A172 (cell line): ENCODE measurements at regions not wholly inside any gene's neighbourhood (a gene's known extent, or its start where the extent isn't known, plus 50 kb on each side); places are given as distances from the start of the nearest gene placed in this dataset.

Experiments used
- DNase-seq: peaks from one replicate; pipeline ENCODE4 v3.0.0-alpha.2; 2015; ENCODE audit warnings: low spot score

- DNase-seq = no peak
These were observed 125.5 kb upstream of the KCNJ16 start for GRCh38 chr17:69949496-69949895.

- no peak for DNase-seq
These were observed 124.9 kb upstream of the KCNJ16 start for GRCh38 chr17:69949973-69950695.

- no peak for DNase-seq
These were observed 124.2 kb upstream of the KCNJ16 start for GRCh38 chr17:69950701-69951418.

GRCh38 chr17:69954241-69954925 lies 120.6 kb upstream of the KCNJ16 start:
- no peak for DNase-seq

GRCh38 chr17:69958063-69958462 lies 117.0 kb upstream of the KCNJ16 start:
- no peak for DNase-seq

- DNase-seq = no peak
These were observed 115.7 kb upstream of the KCNJ16 start for GRCh38 chr17:69959283-69959682.

- DNase-seq = no peak
These were observed 114.3 kb upstream of the KCNJ16 start for GRCh38 chr17:69960755-69961154.

GRCh38 chr17:69961501-69962145 lies 113.4 kb upstream of the KCNJ16 start:
- DNase-seq = no peak

- DNase-seq = no peak
These were observed 112.5 kb upstream of the KCNJ16 start for GRCh38 chr17:69962436-69962995.

- DNase-seq = peak; percentile 11
These were observed 107.1 kb upstream of the KCNJ16 start for GRCh38 chr17:69967910-69968411.

GRCh38 chr17:69969897-69970296 lies 105.1 kb upstream of the KCNJ16 start:
- no peak for DNase-seq

- no peak for DNase-seq
These were observed 102.8 kb upstream of the KCNJ16 start for GRCh38 chr17:69972251-69972650.

GRCh38 chr17:69975808-69976207 lies 99.2 kb upstream of the KCNJ16 start:
- no peak for DNase-seq

GRCh38 chr17:69978056-69978646 lies 96.9 kb upstream of the KCNJ16 start:
- no peak for DNase-seq

- DNase-seq = no peak
These were observed 93.6 kb upstream of the KCNJ16 start for GRCh38 chr17:69981441-69981840.

GRCh38 chr17:69995476-69995875 lies 79.5 kb upstream of the KCNJ16 start:
- no peak for DNase-seq

GRCh38 chr17:69997332-69997731 lies 77.7 kb upstream of the KCNJ16 start:
- DNase-seq = no peak

- no peak for DNase-seq
These were observed 75.8 kb upstream of the KCNJ16 start for GRCh38 chr17:69999253-69999652.

GRCh38 chr17:70006159-70006558 lies 68.9 kb upstream of the KCNJ16 start:
- no peak for DNase-seq

GRCh38 chr17:70011750-70012149 lies 63.3 kb upstream of the KCNJ16 start:
- DNase-seq = no peak

GRCh38 chr17:70013911-70014310 lies 61.1 kb upstream of the KCNJ16 start:
- DNase-seq = no peak
